ENCODE measurements at regions not wholly inside any gene's neighbourhood (a gene's known extent, or its start where the extent isn't known, plus 50 kb on each side); places are given as distances from the start of the nearest gene placed in this dataset.

DNA sequence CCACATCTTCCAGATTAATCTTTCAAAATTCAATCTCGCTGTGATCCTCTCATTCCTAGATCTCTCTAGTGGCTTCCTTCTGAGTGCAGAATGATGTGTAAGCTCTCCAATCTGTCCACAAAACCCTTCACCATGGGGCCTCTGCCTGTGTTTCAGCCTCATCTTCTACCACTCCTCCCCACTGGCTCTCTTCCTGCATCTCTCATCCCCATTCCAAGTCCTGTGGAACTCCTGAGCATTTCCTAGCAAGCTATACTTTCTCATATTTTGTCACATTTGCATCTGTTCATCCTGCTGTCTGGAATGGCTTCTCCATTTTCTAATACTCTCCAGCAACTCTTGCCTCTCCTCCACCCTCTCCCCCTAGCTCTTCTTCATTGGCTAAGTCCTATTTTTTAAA lies 242.0 kb upstream of the DAAM1 start:
- no peak for TF ChIP-seq CTCF (IDR thresholded peaks at IDR 0.05; ENCODE audit: control insufficient read depth, insufficient read depth, low read depth, low read length, missing control alignments)
- H3K4me3 ChIP-seq (ENCODE audit: control insufficient read depth, low read depth, low read length): no peak overlapping the region
- no peak for DNase-seq (ENCODE audit: low read depth)

- DNase-seq (ENCODE audit: low read depth): no peak
- no peak for TF ChIP-seq CTCF (IDR thresholded peaks at IDR 0.05; ENCODE audit: control insufficient read depth, insufficient read depth, low read depth, low read length, missing control alignments)
Measured at GRCh38 chr14:58947156-58947555, 241.3 kb upstream of the DAAM1 start.

DNA sequence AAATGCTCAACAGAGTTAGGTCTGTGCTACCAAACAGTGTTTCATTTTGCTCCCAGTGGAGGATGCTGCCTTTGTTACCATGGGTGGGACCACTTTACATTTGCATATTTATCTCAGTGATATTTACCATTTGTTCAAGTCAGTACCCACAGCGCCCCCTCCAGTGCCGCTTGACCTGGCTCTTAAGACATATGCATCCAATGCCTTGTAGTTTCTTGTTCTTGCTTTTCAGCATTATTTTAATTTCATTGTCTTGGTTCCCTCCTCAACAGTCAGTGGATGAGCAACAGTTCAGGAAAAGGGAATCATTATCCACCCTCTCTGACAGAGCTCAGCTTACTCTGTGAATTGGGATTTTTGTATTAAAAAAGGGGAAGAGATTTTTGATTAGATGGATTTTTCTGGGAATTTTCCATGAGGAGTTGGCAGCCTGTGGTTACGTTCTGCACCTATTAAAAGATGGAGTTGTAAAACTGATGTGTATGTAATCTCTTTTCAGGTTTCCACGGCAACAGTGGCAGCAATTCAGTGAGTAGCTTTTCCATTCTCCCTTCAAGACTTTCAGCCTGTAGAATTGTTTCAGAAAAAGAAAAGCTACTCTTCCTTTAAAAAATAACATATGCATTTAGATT lies 240.5 kb upstream of the DAAM1 start:
- no peak for TF ChIP-seq CTCF (IDR thresholded peaks at IDR 0.05; ENCODE audit: control insufficient read depth, insufficient read depth, low read depth, low read length, missing control alignments)
- DNase-seq (ENCODE audit: low read depth): no peak
- no peak overlapping the region for H3K4me3 ChIP-seq (ENCODE audit: control insufficient read depth, low read depth, low read length)

More at GRCh38 chr14:58947156-58947555, 241.3 kb upstream of the DAAM1 start:
- H3K4me3 ChIP-seq (ENCODE audit: control insufficient read depth, low read depth, low read length): no peak overlapping the region

- no peak for TF ChIP-seq CTCF (IDR thresholded peaks at IDR 0.05; ENCODE audit: control insufficient read depth, insufficient read depth, low read depth, low read length, missing control alignments)
- DNase-seq (ENCODE audit: low read depth): no peak
- H3K4me3 ChIP-seq (ENCODE audit: control insufficient read depth, low read depth, low read length): no peak overlapping the region
Measured at GRCh38 chr14:58950555-58950954, 237.9 kb upstream of the DAAM1 start.

- no peak for TF ChIP-seq CTCF (IDR thresholded peaks at IDR 0.05; ENCODE audit: control insufficient read depth, insufficient read depth, low read depth, low read length, missing control alignments)
- H3K4me3 ChIP-seq (ENCODE audit: control insufficient read depth, low read depth, low read length): no peak overlapping the region
- DNase-seq (ENCODE audit: low read depth): no peak
Measured at GRCh38 chr14:58951143-58951542, 237.3 kb upstream of the DAAM1 start.

DNA sequence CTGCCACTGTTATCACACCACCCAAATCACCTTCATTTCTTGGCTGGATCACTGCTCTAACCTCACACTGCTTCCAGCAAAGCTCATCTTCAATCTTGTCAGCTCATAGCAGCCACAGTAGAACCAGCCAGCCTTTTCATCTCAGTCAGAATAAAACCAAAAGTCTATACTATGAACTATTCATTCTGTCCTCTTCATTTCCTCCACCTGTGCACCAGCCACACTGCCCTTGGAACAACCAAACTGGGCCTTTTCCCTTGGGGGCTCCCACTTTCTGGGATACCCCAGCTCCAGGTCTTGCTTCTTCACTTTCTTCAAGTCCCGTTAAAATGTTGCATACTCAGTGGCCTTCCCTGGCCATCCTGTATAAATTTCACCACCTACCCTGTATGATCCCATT lies 234.4 kb upstream of the DAAM1 start:
- TF ChIP-seq CTCF (IDR thresholded peaks at IDR 0.05; ENCODE audit: control insufficient read depth, insufficient read depth, low read depth, low read length, missing control alignments): no peak
- DNase-seq (ENCODE audit: low read depth): no peak
- H3K4me3 ChIP-seq (ENCODE audit: control insufficient read depth, low read depth, low read length): no peak overlapping the region
